Esophagus muscularis mucosa (tissue), 4 donors: ENCODE measurements at regions not wholly inside any gene's neighbourhood (a gene's known extent, or its start where the extent isn't known, plus 50 kb on each side); places are given as distances from the start of the nearest gene placed in this dataset.

Experiments
- DNase-seq: peaks from one replicate; pipeline ENCODE4 v3.0.0-alpha.2; 2017; ENCODE audit errors: extremely low spot score
- H3K27ac ChIP-seq, 4 donors: fragments of 200-600 bp; sonication (generic); replicated peaks in 1 of 4; 1 replicate in 3 of 4; 2 replicates in 1 of 4; pipeline ENCODE4 v1.5.1; 2016 to 2019; ENCODE audit warnings: mild to moderate bottlenecking in 1 of 4
- H3K27me3 ChIP-seq, 4 donors: fragments of 200-600 bp; sonication (generic); one replicate each; pipeline versions ENCODE4 v1.5.1 to v1.6.0; 2016 to 2019
- H3K36me3 ChIP-seq, 4 donors: fragments of 200-600 bp; sonication (generic); one replicate each; pipeline ENCODE4 v1.5.1; 2016 to 2019
- H3K4me1 ChIP-seq, 4 donors: fragments of 200-600 bp; sonication (generic); one replicate each; pipeline ENCODE4 v1.5.1; 2016 to 2019
- H3K4me3 ChIP-seq, 4 donors: fragments of 200-600 bp; sonication (generic); 1 replicate in 2 of 4; 2 replicates in 2 of 4; pipeline ENCODE4 v1.5.1; 2016 to 2019; ENCODE audit warnings: mild to moderate bottlenecking in 4 of 4, moderate library complexity in 1 of 4
- H3K9me3 ChIP-seq, 4 donors: fragments of 200-600 bp; sonication (generic); 1 replicate in 3 of 4; 2 replicates in 1 of 4; pipeline ENCODE4 v1.5.1; 2016 to 2019
- CTCF ChIP-seq, 3 experiments: fragments of 200-600 bp in 2 of 3; fragments of 450-650 bp in 1 of 3; sonication (generic) in 2 of 3; IDR thresholded peaks; one replicate each; pipeline ENCODE4 v1.5.1; 2017 to 2019; ENCODE audit warnings: antibody characterized with exemption in 3 of 3, mild to moderate bottlenecking in 2 of 3, moderate library complexity in 1 of 3
- EP300 ChIP-seq: sonication (generic); formaldehyde crosslinking; IDR thresholded peaks from one replicate; pipeline ENCODE4 v1.6.1; 2017; ENCODE audit warnings: antibody characterized with exemption
- POLR2A ChIP-seq: fragments of 450-650 bp; IDR thresholded peaks from one replicate; pipeline ENCODE4 v1.6.1; 2017; ENCODE audit warnings: antibody characterized with exemption, moderate library complexity, mild to moderate bottlenecking, low read depth
- POLR2AphosphoS5 ChIP-seq, 2 donors: sonication (generic); formaldehyde crosslinking; IDR thresholded peaks; one replicate each; pipeline ENCODE4 v1.6.1; 2017; ENCODE audit warnings: antibody characterized with exemption in 2 of 2
- WGBS: methylation state at CpG from one replicate; pipeline ENCODE4 v1.1.5; 2018; 5-methylcytosine and 5-hydroxymethylcytosine counted together
- intact Hi-C: fragments of 100-400 bp; cut with DNase I; formaldehyde crosslinking; loops from one replicate; pipeline ENCODE4 v1.15.1; 2023

GRCh38 chr14:38770251-38770650, 332.8 kb downstream of the SEC23A start:
- H3K4me1 ChIP-seq: no peaks in the 10 kb centered on the region

GRCh38 chr14:38762845-38763244, 340.2 kb downstream of the SEC23A start:
- WGBS: 65% methylated on average over 2 of the region's 2 CpGs
- Histone ChIP-seq H3K4me1 (no peaks in the 10 kb centered on the region), H3K9me3 (peaks cover 0 to 7% (median 0%) of the 10 kb centered on the region in 4 donors), H3K27ac (no peak overlapping the region), H3K4me3 (no peak overlapping the region), H3K27me3 (no peaks in the 10 kb centered on the region), H3K36me3 (no peaks in the 10 kb centered on the region)
- intact Hi-C loops: no loop called here
- no peak for TF ChIP-seq POLR2AphosphoS5 (IDR thresholded peaks at IDR 0.05)
- TF ChIP-seq POLR2A: no peak
- TF ChIP-seq EP300: no peak
- no peak for TF ChIP-seq CTCF (IDR thresholded peaks at IDR 0.05)
- no peak for DNase-seq

More at GRCh38 chr14:38770251-38770650, 332.8 kb downstream of the SEC23A start:
- H3K36me3 ChIP-seq: no peaks in the 10 kb centered on the region
- no peaks in the 10 kb centered on the region for H3K9me3 ChIP-seq
- 63% methylated on average over 1 of the region's 1 CpG for WGBS
- H3K4me3 ChIP-seq: no peak overlapping the region
- H3K27ac ChIP-seq: no peak overlapping the region
- TF ChIP-seq POLR2A: no peak
- TF ChIP-seq EP300: no peak
- no peak for TF ChIP-seq POLR2AphosphoS5 (IDR thresholded peaks at IDR 0.05)
- no peak for TF ChIP-seq CTCF (IDR thresholded peaks at IDR 0.05)
- intact Hi-C loops: no loop called here
- no peaks in the 10 kb centered on the region for H3K27me3 ChIP-seq
- no peak for DNase-seq

- intact Hi-C loops: no loop called here
- DNase-seq: no peak
- Histone ChIP-seq H3K27ac (no peak overlapping the region), H3K4me1 (no peaks in the 10 kb centered on the region), H3K36me3 (no peaks in the 10 kb centered on the region), H3K4me3 (no peak overlapping the region), H3K27me3 (no peaks in the 10 kb centered on the region), H3K9me3 (peaks cover 0 to 7% (median 0%) of the 10 kb centered on the region in 4 donors)
- TF ChIP-seq POLR2A: no peak
- TF ChIP-seq POLR2AphosphoS5 (IDR thresholded peaks at IDR 0.05): no peak
- no peak for TF ChIP-seq CTCF (IDR thresholded peaks at IDR 0.05)
- no peak for TF ChIP-seq EP300
- WGBS: 87% methylated on average over 5 of the region's 5 CpGs
Measured at GRCh38 chr14:38762426-38762825, 340.6 kb downstream of the SEC23A start.

GRCh38 chr14:38761033-38761432, 342.0 kb downstream of the SEC23A start:
- TF ChIP-seq POLR2AphosphoS5 (IDR thresholded peaks at IDR 0.05) (no peak), EP300 (no peak), POLR2A (no peak), CTCF (IDR thresholded peaks at IDR 0.05) (no peak)
- 90% methylated on average over 2 of the region's 2 CpGs for WGBS
- Histone ChIP-seq H3K9me3 (peaks cover 0 to 7% (median 0%) of the 10 kb centered on the region in 4 donors), H3K4me1 (no peaks in the 10 kb centered on the region), H3K4me3 (no peak overlapping the region), H3K27ac (no peak overlapping the region), H3K27me3 (no peaks in the 10 kb centered on the region), H3K36me3 (no peaks in the 10 kb centered on the region)
- no peak for DNase-seq
- intact Hi-C loops: no loop called here

GRCh38 chr14:38758661-38759060, 344.4 kb downstream of the SEC23A start:
- Histone ChIP-seq H3K27me3 (no peaks in the 10 kb centered on the region), H3K36me3 (no peaks in the 10 kb centered on the region), H3K27ac (no peak overlapping the region), H3K4me3 (no peak overlapping the region), H3K4me1 (no peaks in the 10 kb centered on the region), H3K9me3 (peaks cover 0 to 1% (median 0%) of the 10 kb centered on the region in 4 donors)
- intact Hi-C loops: no loop called here
- TF ChIP-seq CTCF (IDR thresholded peaks at IDR 0.05): no peak
- TF ChIP-seq POLR2A: no peak
- no peak for TF ChIP-seq POLR2AphosphoS5 (IDR thresholded peaks at IDR 0.05)
- TF ChIP-seq EP300: no peak
- no peak for DNase-seq
- 61% methylated on average over 2 of the region's 2 CpGs for WGBS
